ENCODE measurements at regions not wholly inside any gene's neighbourhood (a gene's known extent, or its start where the extent isn't known, plus 50 kb on each side); places are given as distances from the start of the nearest gene placed in this dataset.

DNA sequence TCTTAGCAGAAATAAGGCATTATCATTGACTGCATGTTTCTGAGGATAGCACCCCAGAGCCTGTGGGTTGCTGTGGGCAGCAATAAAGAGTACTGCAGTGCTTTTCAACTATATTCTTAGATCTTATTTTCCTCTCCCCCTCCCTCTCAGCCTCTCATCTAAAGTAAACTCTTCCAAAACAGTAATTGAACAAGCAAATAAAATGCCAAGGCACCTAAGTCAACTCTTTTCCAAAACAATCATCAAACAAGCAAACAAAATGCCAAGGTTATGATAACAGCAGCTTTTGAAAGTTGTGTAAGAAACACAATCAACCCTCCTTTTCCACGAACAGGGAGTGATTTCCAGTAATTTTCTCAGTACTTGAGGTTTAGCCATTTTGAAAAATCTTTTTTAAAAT, 1542.6 kb downstream of the AACS start:
- TF ChIP-seq, protein P1, sequence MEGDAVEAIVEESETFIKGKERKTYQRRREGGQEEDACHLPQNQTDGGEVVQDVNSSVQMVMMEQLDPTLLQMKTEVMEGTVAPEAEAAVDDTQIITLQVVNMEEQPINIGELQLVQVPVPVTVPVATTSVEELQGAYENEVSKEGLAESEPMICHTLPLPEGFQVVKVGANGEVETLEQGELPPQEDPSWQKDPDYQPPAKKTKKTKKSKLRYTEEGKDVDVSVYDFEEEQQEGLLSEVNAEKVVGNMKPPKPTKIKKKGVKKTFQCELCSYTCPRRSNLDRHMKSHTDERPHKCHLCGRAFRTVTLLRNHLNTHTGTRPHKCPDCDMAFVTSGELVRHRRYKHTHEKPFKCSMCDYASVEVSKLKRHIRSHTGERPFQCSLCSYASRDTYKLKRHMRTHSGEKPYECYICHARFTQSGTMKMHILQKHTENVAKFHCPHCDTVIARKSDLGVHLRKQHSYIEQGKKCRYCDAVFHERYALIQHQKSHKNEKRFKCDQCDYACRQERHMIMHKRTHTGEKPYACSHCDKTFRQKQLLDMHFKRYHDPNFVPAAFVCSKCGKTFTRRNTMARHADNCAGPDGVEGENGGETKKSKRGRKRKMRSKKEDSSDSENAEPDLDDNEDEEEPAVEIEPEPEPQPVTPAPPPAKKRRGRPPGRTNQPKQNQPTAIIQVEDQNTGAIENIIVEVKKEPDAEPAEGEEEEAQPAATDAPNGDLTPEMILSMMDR (IDR thresholded peaks at IDR 0.05; ENCODE audit: low read depth, low read length) = no peak
- TF ChIP-seq POLR2A (IDR thresholded peaks at IDR 0.05; ENCODE audit: extremely low read depth, insufficient read length) = no peak
- TF ChIP-seq, protein P2, sequence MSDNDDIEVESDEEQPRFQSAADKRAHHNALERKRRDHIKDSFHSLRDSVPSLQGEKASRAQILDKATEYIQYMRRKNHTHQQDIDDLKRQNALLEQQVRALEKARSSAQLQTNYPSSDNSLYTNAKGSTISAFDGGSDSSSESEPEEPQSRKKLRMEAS (IDR thresholded peaks at IDR 0.05; ENCODE audit: low read depth, low read length) = no peak
